GM10248 (cell line): ENCODE measurements at regions not wholly inside any gene's neighbourhood (a gene's known extent, or its start where the extent isn't known, plus 50 kb on each side); places are given as distances from the start of the nearest gene placed in this dataset.

Experiments
- CTCF ChIA-PET: fragments of 300-600 bp; sonication (Branson Sonifier 250); formaldehyde crosslinking; extraction: SDS; loops from one replicate; lab custom pipeline; 2021; ENCODE audit warnings: antibody characterized with exemption; lab: Yijun Ruan, JAX
- POLR2A ChIA-PET: fragments of 350-650 bp; sonication (Branson Sonifier 250); formaldehyde crosslinking; extraction: SDS; loops from one replicate; lab custom pipeline; 2020; ENCODE audit warnings: antibody characterized with exemption; lab: Yijun Ruan, JAX
- DNase-seq: peaks from one replicate; pipeline ENCODE4 v3.0.0; 2012; ENCODE audit errors: extremely low spot score
- TF ChIP-seq, protein P1 (sequence below): IDR thresholded peaks from 2 replicates; pipeline ENCODE4 v1.5.1; 2012; ENCODE audit warnings: mild to moderate bottlenecking, low read depth; ENCODE audit errors: extremely low read depth, missing control alignments, control extremely low read depth

DNA sequence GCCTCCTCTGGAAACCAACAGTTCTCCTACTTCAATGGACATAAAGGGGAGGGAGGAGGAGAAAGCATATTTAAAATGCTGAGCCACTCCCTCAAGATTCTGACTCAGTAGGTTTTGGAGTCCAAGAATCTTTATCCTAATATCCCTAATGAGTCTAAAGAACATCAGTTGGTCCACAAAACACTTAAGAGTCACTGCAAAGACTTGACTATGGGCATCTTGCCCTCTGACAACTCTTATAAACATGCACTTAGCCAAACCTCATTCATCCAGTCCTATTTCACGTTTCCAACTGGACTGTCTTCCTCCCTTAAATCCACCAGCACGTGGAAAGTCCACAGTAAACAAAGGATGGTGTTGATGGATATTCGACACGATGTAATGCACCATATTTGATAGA is 172.5 kb downstream of the FAM114A2 start:
- CTCF ChIA-PET: interaction anchor here (2.1 kb wide), 1 partner anchor 18 kb away, joined by 4 read pairs; no protein-coding TSS in a partner anchor
- POLR2A ChIA-PET: no interaction called here
- TF ChIP-seq, protein P1, sequence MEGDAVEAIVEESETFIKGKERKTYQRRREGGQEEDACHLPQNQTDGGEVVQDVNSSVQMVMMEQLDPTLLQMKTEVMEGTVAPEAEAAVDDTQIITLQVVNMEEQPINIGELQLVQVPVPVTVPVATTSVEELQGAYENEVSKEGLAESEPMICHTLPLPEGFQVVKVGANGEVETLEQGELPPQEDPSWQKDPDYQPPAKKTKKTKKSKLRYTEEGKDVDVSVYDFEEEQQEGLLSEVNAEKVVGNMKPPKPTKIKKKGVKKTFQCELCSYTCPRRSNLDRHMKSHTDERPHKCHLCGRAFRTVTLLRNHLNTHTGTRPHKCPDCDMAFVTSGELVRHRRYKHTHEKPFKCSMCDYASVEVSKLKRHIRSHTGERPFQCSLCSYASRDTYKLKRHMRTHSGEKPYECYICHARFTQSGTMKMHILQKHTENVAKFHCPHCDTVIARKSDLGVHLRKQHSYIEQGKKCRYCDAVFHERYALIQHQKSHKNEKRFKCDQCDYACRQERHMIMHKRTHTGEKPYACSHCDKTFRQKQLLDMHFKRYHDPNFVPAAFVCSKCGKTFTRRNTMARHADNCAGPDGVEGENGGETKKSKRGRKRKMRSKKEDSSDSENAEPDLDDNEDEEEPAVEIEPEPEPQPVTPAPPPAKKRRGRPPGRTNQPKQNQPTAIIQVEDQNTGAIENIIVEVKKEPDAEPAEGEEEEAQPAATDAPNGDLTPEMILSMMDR: no peak
- no peak for DNase-seq

DNA sequence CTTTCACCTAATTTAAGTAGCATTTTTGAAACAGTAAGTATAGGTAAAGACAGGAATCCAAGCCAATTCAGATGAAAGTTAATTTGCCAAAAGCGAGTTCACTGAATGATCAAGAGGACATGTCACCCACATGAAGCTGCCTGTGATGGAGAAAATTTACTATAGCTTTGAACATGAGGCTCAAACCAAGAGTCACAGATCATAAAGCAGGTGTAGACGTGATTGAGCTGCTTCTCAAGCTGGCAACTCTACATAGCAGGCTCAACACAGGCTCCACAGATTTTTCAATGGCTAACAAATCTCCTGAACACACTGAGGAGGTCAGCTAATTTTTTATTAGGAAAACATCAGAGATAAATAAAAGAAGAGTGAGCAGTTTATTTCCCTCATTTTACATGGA is 173.7 kb downstream of the FAM114A2 start:
- DNase-seq: no peak
- TF ChIP-seq, protein P1: no peak
- ChIA-PET POLR2A (no interaction called here), CTCF (no interaction called here)

DNA sequence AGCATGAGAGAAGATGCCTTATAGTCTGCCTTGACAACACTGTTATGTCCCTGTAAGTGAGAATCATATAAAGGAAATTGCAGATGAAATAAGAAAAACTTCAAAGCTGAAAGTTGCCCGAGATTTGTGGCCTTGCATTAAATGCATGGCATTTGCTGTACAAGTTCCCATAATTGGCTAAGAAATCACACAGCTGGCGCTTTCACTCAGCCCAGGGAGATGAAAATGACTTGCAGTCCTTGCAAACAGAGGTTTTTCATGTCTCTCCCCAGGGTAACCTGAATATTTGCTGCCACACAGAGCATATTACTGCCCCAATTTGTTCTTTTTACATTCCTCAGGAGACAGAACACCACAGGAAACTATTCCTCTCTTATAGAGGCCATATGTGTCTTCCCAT is 174.8 kb downstream of the FAM114A2 start:
- TF ChIP-seq, protein P1: no peak
- ChIA-PET CTCF (interaction anchor here (1.0 kb wide), 1 partner anchor 16 kb away, joined by 4 read pairs; no protein-coding TSS in a partner anchor), POLR2A (no interaction called here)
- no peak for DNase-seq
